ENCODE measurements at regions not wholly inside any gene's neighbourhood (a gene's known extent, or its start where the extent isn't known, plus 50 kb on each side); places are given as distances from the start of the nearest gene placed in this dataset.

- Histone ChIP-seq H3K27me3 (ENCODE audit: insufficient read depth, low read length) (peaks cover 25% of the 10 kb centered on the region), H3K79me2 (ENCODE audit: insufficient read depth, low read length) (no peaks in the 10 kb centered on the region), H3K4me1 (ENCODE audit: insufficient read depth, low read length) (no peaks in the 10 kb centered on the region), H3K9me3 (ENCODE audit: low read depth, low read length) (no peaks in the 10 kb centered on the region), H4K20me1 (ENCODE audit: insufficient read depth, low read length) (no peaks in the 10 kb centered on the region), H3K27ac (ENCODE audit: low read depth, low read length) (no peak overlapping the region), H3K4me3 (ENCODE audit: insufficient read depth, low read length) (no peak overlapping the region), H3K36me3 (ENCODE audit: insufficient read depth, low read length) (no peaks in the 10 kb centered on the region), H2AFZ (ENCODE audit: low read length) (no peak overlapping the region), H3K4me2 (ENCODE audit: insufficient read depth, low read length) (no peak overlapping the region)
- no peak for TF ChIP-seq CTCF (IDR thresholded peaks at IDR 0.05; ENCODE audit: extremely low read depth, low read depth, low read length)
- no peak for DNase-seq (ENCODE audit: insufficient read length, low spot score, missing footprints)
These were observed 669.0 kb downstream of the ZNF674 start for GRCh38 chrX:45876206-45876605.

GRCh38 chrX:45873781-45874180 lies 671.4 kb downstream of the ZNF674 start:
- Histone ChIP-seq H3K79me2 (ENCODE audit: insufficient read depth, low read length) (no peaks in the 10 kb centered on the region), H3K36me3 (ENCODE audit: insufficient read depth, low read length) (no peaks in the 10 kb centered on the region), H3K27ac (ENCODE audit: low read depth, low read length) (no peak overlapping the region), H3K4me2 (ENCODE audit: insufficient read depth, low read length) (no peak overlapping the region), H2AFZ (ENCODE audit: low read length) (no peak overlapping the region), H3K9me3 (ENCODE audit: low read depth, low read length) (no peaks in the 10 kb centered on the region), H3K4me1 (ENCODE audit: insufficient read depth, low read length) (no peaks in the 10 kb centered on the region), H4K20me1 (ENCODE audit: insufficient read depth, low read length) (no peaks in the 10 kb centered on the region), H3K4me3 (ENCODE audit: insufficient read depth, low read length) (no peak overlapping the region), H3K27me3 (ENCODE audit: insufficient read depth, low read length) (peaks cover 37% of the 10 kb centered on the region)
- no peak for TF ChIP-seq CTCF (IDR thresholded peaks at IDR 0.05; ENCODE audit: extremely low read depth, low read depth, low read length)
- DNase-seq (ENCODE audit: insufficient read length, low spot score, missing footprints), result no peak

GRCh38 chrX:45872480-45872879 lies 671.8 kb upstream of the DIPK2B start:
- H3K79me2 ChIP-seq (ENCODE audit: insufficient read depth, low read length), result no peaks in the 10 kb centered on the region
- no peak for DNase-seq (ENCODE audit: insufficient read length, low spot score, missing footprints)
- H3K4me1 ChIP-seq (ENCODE audit: insufficient read depth, low read length), result no peaks in the 10 kb centered on the region
- no peak overlapping the region for H3K27ac ChIP-seq (ENCODE audit: low read depth, low read length)
- H3K36me3 ChIP-seq (ENCODE audit: insufficient read depth, low read length), result no peaks in the 10 kb centered on the region
- peaks cover 44% of the 10 kb centered on the region for H3K27me3 ChIP-seq (ENCODE audit: insufficient read depth, low read length)
- no peaks in the 10 kb centered on the region for H4K20me1 ChIP-seq (ENCODE audit: insufficient read depth, low read length)
- no peaks in the 10 kb centered on the region for H3K9me3 ChIP-seq (ENCODE audit: low read depth, low read length)
- H2AFZ ChIP-seq (ENCODE audit: low read length), result no peak overlapping the region
- no peak overlapping the region for H3K4me3 ChIP-seq (ENCODE audit: insufficient read depth, low read length)
- no peak overlapping the region for H3K4me2 ChIP-seq (ENCODE audit: insufficient read depth, low read length)
- no peak for TF ChIP-seq CTCF (IDR thresholded peaks at IDR 0.05; ENCODE audit: extremely low read depth, low read depth, low read length)

- peak; percentile 48 for DNase-seq (ENCODE audit: insufficient read length, low spot score, missing footprints)
- no peak overlapping the region for H3K4me2 ChIP-seq (ENCODE audit: insufficient read depth, low read length)
- H2AFZ ChIP-seq (ENCODE audit: low read length), result no peak overlapping the region
- H3K36me3 ChIP-seq (ENCODE audit: insufficient read depth, low read length), result no peaks in the 10 kb centered on the region
- H4K20me1 ChIP-seq (ENCODE audit: insufficient read depth, low read length), result no peaks in the 10 kb centered on the region
- no peaks in the 10 kb centered on the region for H3K4me1 ChIP-seq (ENCODE audit: insufficient read depth, low read length)
- no peak overlapping the region for H3K27ac ChIP-seq (ENCODE audit: low read depth, low read length)
- H3K4me3 ChIP-seq (ENCODE audit: insufficient read depth, low read length), result no peak overlapping the region
- no peaks in the 10 kb centered on the region for H3K9me3 ChIP-seq (ENCODE audit: low read depth, low read length)
- H3K27me3 ChIP-seq (ENCODE audit: insufficient read depth, low read length), result peaks cover 42% of the 10 kb centered on the region
- no peaks in the 10 kb centered on the region for H3K79me2 ChIP-seq (ENCODE audit: insufficient read depth, low read length)
- TF ChIP-seq CTCF (IDR thresholded peaks at IDR 0.05; ENCODE audit: extremely low read depth, low read depth, low read length), result no peak
These were observed 667.7 kb upstream of the DIPK2B start for GRCh38 chrX:45868425-45868824.
